ENCODE measurements at regions not wholly inside any gene's neighbourhood (a gene's known extent, or its start where the extent isn't known, plus 50 kb on each side); places are given as distances from the start of the nearest gene placed in this dataset.

- no peak for TF ChIP-seq POLR2AphosphoS5 (IDR thresholded peaks at IDR 0.05)
- no peak for DNase-seq
- Histone ChIP-seq H3K36me3 (no peaks in the 10 kb centered on the region), H3K27ac (no peak overlapping the region), H3K9me3 (peaks cover 0 to 5% (median 0%) of the 10 kb centered on the region in 8 donors), H3K27me3 (replicated peaks in 1 of 7) (no peaks in the 10 kb centered on the region), H3K4me3 (no peak overlapping the region), H3K4me1 (no peaks in the 10 kb centered on the region)
- intact Hi-C loops (cut with DNase I; ENCODE audit: low total_unique reads): no loop called here
- 24 to 32% (median 26%) methylated on average over 2 of the region's 2 CpGs for WGBS, 5 donors
Observed at GRCh38 chrX:20995829-20996228, 378.4 kb upstream of the CNKSR2 start.

GRCh38 chrX:20989361-20989760, 384.9 kb upstream of the CNKSR2 start:
- Histone ChIP-seq H3K27ac (no peak overlapping the region), H3K4me3 (no peak overlapping the region), H3K4me1 (no peaks in the 10 kb centered on the region), H3K36me3 (no peaks in the 10 kb centered on the region), H3K9me3 (peaks cover 0 to 5% (median 0%) of the 10 kb centered on the region in 8 donors), H3K27me3 (replicated peaks in 1 of 7) (no peaks in the 10 kb centered on the region)
- no peak for DNase-seq
- intact Hi-C loops (cut with DNase I; ENCODE audit: low total_unique reads): no loop called here
- TF ChIP-seq, protein P1, sequence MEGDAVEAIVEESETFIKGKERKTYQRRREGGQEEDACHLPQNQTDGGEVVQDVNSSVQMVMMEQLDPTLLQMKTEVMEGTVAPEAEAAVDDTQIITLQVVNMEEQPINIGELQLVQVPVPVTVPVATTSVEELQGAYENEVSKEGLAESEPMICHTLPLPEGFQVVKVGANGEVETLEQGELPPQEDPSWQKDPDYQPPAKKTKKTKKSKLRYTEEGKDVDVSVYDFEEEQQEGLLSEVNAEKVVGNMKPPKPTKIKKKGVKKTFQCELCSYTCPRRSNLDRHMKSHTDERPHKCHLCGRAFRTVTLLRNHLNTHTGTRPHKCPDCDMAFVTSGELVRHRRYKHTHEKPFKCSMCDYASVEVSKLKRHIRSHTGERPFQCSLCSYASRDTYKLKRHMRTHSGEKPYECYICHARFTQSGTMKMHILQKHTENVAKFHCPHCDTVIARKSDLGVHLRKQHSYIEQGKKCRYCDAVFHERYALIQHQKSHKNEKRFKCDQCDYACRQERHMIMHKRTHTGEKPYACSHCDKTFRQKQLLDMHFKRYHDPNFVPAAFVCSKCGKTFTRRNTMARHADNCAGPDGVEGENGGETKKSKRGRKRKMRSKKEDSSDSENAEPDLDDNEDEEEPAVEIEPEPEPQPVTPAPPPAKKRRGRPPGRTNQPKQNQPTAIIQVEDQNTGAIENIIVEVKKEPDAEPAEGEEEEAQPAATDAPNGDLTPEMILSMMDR (IDR thresholded peaks at IDR 0.05 in 8 of 11, conservative IDR thresholded peaks at IDR 0.05 in 3 of 11): no peak
- no peak for TF ChIP-seq POLR2AphosphoS5 (IDR thresholded peaks at IDR 0.05)
- TF ChIP-seq POLR2A (IDR thresholded peaks at IDR 0.05): no peak
- WGBS, 5 donors: 83 to 93% (median 88%) methylated on average over 3 of the region's 3 CpGs

DNA sequence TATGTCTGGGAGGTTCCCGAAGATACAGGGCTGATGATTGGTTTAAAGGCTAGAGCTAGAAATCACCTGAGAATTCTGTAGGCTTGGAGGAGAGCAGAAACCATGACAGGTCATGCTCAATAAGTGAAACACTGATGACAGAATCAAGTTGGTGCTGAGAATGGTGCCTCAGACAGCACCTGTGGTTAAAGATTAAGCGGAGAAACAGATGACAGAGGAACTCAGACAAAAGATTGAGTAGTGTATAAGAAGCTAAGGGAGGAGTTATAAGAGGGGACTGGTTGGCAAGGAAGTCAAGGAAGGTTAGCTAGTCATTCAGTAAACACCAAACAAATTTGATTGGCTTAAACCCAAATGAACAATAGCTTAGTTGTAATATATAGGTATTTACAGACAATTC, 385.4 kb upstream of the CNKSR2 start:
- Histone ChIP-seq H3K27me3 (replicated peaks in 1 of 7) (no peaks in the 10 kb centered on the region), H3K27ac (no peak overlapping the region), H3K9me3 (peaks cover 0 to 5% (median 0%) of the 10 kb centered on the region in 8 donors), H3K36me3 (no peaks in the 10 kb centered on the region), H3K4me3 (no peak overlapping the region), H3K4me1 (no peaks in the 10 kb centered on the region)
- intact Hi-C loops (cut with DNase I; ENCODE audit: low total_unique reads): no loop called here
- WGBS, 5 donors: 84 to 96% (median 85%) methylated on average over 2 of the region's 2 CpGs
- no peak for DNase-seq
- TF ChIP-seq POLR2AphosphoS5 (IDR thresholded peaks at IDR 0.05): no peak
- TF ChIP-seq POLR2A (IDR thresholded peaks at IDR 0.05): no peak
- TF ChIP-seq, protein P1 (IDR thresholded peaks at IDR 0.05 in 8 of 11, conservative IDR thresholded peaks at IDR 0.05 in 3 of 11): no peak

GRCh38 chrX:20988118-20988517, 386.1 kb upstream of the CNKSR2 start:
- Histone ChIP-seq H3K27me3 (replicated peaks in 1 of 7) (no peaks in the 10 kb centered on the region), H3K36me3 (no peaks in the 10 kb centered on the region), H3K4me1 (no peaks in the 10 kb centered on the region), H3K4me3 (no peak overlapping the region), H3K9me3 (peaks cover 0 to 5% (median 0%) of the 10 kb centered on the region in 8 donors), H3K27ac (no peak overlapping the region)
- WGBS, 5 donors: 59 to 83% (median 66%) methylated on average over 3 of the region's 3 CpGs
- intact Hi-C loops (cut with DNase I; ENCODE audit: low total_unique reads): no loop called here
- no peak for DNase-seq
- TF ChIP-seq POLR2A (IDR thresholded peaks at IDR 0.05): no peak
- TF ChIP-seq POLR2AphosphoS5 (IDR thresholded peaks at IDR 0.05): no peak
- TF ChIP-seq, protein P1 (IDR thresholded peaks at IDR 0.05 in 8 of 11, conservative IDR thresholded peaks at IDR 0.05 in 3 of 11): no peak

DNA sequence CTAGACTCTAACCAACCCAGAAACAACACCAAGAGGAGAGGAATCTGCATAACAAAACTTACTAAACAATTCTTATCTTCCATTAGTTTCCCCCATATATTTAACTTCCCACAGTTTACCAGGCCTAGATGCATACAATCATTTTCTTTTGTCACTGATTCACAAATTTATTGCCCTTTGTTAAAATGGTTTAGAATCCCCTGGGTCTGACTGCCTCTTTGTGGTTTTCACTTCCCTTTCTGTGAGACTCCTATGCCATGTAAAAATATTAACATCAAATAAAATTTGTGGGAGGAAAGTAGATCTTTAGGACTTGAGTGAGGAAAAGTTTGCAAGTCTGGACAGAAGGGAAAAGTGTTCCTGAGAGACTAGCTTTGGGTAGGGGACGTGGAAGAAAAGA, 393.8 kb upstream of the CNKSR2 start:
- no peak for DNase-seq
- TF ChIP-seq POLR2AphosphoS5 (IDR thresholded peaks at IDR 0.05) (no peak), POLR2A (IDR thresholded peaks at IDR 0.05) (no peak)
- TF ChIP-seq, protein P1 (IDR thresholded peaks at IDR 0.05 in 8 of 11, conservative IDR thresholded peaks at IDR 0.05 in 3 of 11): no peak
- H3K36me3 ChIP-seq: no peaks in the 10 kb centered on the region

More for the DNA sequence above, 393.8 kb upstream of the CNKSR2 start:
- Histone ChIP-seq H3K27me3 (replicated peaks in 1 of 7) (peaks cover 0 to 7% (median 0%) of the 10 kb centered on the region in 7 donors), H3K4me1 (no peaks in the 10 kb centered on the region), H3K4me3 (no peak overlapping the region), H3K27ac (no peak overlapping the region), H3K9me3 (no peaks in the 10 kb centered on the region)
- intact Hi-C loops (cut with DNase I; ENCODE audit: low total_unique reads): no loop called here
- 31 to 65% (median 42%) methylated on average over 1 of the region's 1 CpG for WGBS, 5 donors

Measured in spleen (tissue), 11 donors.